ENCODE measurements at regions not wholly inside any gene's neighbourhood (a gene's known extent, or its start where the extent isn't known, plus 50 kb on each side); places are given as distances from the start of the nearest gene placed in this dataset.

DNA sequence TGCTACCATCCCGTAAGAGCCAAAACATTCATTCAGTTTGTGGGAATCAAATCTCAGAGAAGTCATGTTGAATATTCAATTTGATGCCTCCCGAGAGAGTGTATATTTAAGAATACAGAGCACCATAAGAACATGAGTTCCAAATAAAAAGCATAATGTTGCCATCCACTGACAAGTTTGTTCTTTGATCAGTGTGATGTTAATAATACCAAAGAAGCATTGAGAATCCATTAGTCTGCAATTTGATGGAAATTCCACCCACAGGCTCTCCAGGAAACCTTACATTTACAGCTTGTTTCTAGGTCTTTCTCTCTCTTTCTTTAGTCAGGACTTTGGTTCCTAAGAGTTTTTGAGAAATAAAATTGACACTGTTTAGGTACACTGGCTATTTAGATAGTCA lies 200.6 kb upstream of the SFRP2 start:
- TF ChIP-seq, protein P1, sequence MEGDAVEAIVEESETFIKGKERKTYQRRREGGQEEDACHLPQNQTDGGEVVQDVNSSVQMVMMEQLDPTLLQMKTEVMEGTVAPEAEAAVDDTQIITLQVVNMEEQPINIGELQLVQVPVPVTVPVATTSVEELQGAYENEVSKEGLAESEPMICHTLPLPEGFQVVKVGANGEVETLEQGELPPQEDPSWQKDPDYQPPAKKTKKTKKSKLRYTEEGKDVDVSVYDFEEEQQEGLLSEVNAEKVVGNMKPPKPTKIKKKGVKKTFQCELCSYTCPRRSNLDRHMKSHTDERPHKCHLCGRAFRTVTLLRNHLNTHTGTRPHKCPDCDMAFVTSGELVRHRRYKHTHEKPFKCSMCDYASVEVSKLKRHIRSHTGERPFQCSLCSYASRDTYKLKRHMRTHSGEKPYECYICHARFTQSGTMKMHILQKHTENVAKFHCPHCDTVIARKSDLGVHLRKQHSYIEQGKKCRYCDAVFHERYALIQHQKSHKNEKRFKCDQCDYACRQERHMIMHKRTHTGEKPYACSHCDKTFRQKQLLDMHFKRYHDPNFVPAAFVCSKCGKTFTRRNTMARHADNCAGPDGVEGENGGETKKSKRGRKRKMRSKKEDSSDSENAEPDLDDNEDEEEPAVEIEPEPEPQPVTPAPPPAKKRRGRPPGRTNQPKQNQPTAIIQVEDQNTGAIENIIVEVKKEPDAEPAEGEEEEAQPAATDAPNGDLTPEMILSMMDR (conservative IDR thresholded peaks at IDR 0.05; ENCODE audit: low read depth in 2 of 2), result no peak
- TF ChIP-seq JUNB (IDR thresholded peaks at IDR 0.05; ENCODE audit: unreplicated experiment), result no peak
- no peak for TF ChIP-seq POLR2AphosphoS5 (IDR thresholded peaks at IDR 0.05; ENCODE audit: low read depth)
